Heart left ventricle (tissue), 13 donors: ENCODE measurements at regions not wholly inside any gene's neighbourhood (a gene's known extent, or its start where the extent isn't known, plus 50 kb on each side); places are given as distances from the start of the nearest gene placed in this dataset.

Experiments
- CTCF ChIP-seq, 12 donors: fragments of 200-600 bp; sonication (generic) in 4 of 12; IDR thresholded peaks; one replicate each; pipeline versions ENCODE4 v1.5.0 to v1.8.0; 2018 to 2022; ENCODE audit warnings: antibody characterized with exemption in 12 of 12, mild to moderate bottlenecking in 5 of 12
- POLR2A ChIP-seq, 2 donors: fragments of 450-650 bp; IDR thresholded peaks; one replicate each; pipeline ENCODE4 v1.6.1; 2017; ENCODE audit warnings: antibody characterized with exemption in 2 of 2, mild to moderate bottlenecking in 2 of 2, moderate library complexity in 2 of 2
- donor health status: ischemic (EF 13 %, LVEDD 7.1; RV severe dilation, severe dysfunction).
- donor health status: DM: no; HTN: yes; CAD: no.
- donor health status: DM: no; HTN: no; CAD: no.
- donor health status: ischemic (EF 25% LVEDD 6.9; RV normal size, moderate dysfunction).
- donor health status: ischemic (EF 25% LVEDD 5.7; RV mildly dilated, moderate dysfunction).
- donor health status: ischemic (EF 35%, LVEDD 5.7; RV mildly dilated, moderate dysfunction).
- donor health status: nonischemic (EF 11% LVEDD 7.7; RV severe dilation, severe dysfunction).
- donor health status: DM: yes; HTN: yes; CAD: no.
- donor health status: PGD.
- donor health status: ischemic (EF 29% LVEDD 5.4; RV normal size, mild dysfunction).
- donor health status: nonischemic (EF 23%, LVEDD 6.1; RV moderate dilation, normal function).

GRCh38 chr2:223218587-223219178 lies 166.7 kb downstream of the KCNE4 start:
- TF ChIP-seq POLR2A (IDR thresholded peaks at IDR 0.05), result no peak
- no peak for TF ChIP-seq CTCF (IDR thresholded peaks at IDR 0.05)
